HepG2 (cell line): ENCODE measurements at regions not wholly inside any gene's neighbourhood (a gene's known extent, or its start where the extent isn't known, plus 50 kb on each side); places are given as distances from the start of the nearest gene placed in this dataset.

Experiments
- DNMT1 ChIP-seq: sonication (generic); formaldehyde crosslinking; IDR thresholded peaks from 2 replicates; pipeline ENCODE4 v1.5.1; 2020; ENCODE audit warnings: mild to moderate bottlenecking, missing genetic modification reagents
- HDAC2 ChIP-seq: sonication (generic); formaldehyde crosslinking; IDR thresholded peaks from 2 replicates; pipeline ENCODE4 v1.4.0; 2020; ENCODE audit warnings: missing genetic modification reagents
- RFXANK ChIP-seq: IDR thresholded peaks from 2 replicates; pipeline ENCODE4 v1.6.1; 2016
- SP5 ChIP-seq: IDR thresholded peaks from 2 replicates; pipeline ENCODE4 v1.6.1; 2016; ENCODE audit warnings: low read depth, borderline replicate concordance
- TF ChIP-seq, protein P1 (sequence below): IDR thresholded peaks from 2 replicates; pipeline ENCODE4 v1.6.1; 2016
- TF ChIP-seq, protein P2 (sequence below): sonication (generic); formaldehyde crosslinking; IDR thresholded peaks from 2 replicates; pipeline ENCODE4 v1.4.0; 2020; ENCODE audit warnings: mild to moderate bottlenecking, missing genetic modification reagents
- TF ChIP-seq, protein P3 (sequence below): sonication (generic); formaldehyde crosslinking; IDR thresholded peaks from 2 replicates; pipeline ENCODE4 v1.5.0; 2020; ENCODE audit warnings: mild to moderate bottlenecking, missing genetic modification reagents, moderate library complexity

- TF ChIP-seq SP5 (CRISPR knock-in tag) (no peak), RFXANK (no peak), HDAC2 (CRISPR knock-in tag) (no peak), DNMT1 (CRISPR knock-in tag) (no peak)
- TF ChIP-seq, protein P1, sequence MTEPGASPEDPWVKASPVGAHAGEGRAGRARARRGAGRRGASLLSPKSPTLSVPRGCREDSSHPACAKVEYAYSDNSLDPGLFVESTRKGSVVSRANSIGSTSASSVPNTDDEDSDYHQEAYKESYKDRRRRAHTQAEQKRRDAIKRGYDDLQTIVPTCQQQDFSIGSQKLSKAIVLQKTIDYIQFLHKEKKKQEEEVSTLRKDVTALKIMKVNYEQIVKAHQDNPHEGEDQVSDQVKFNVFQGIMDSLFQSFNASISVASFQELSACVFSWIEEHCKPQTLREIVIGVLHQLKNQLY (CRISPR knock-in tag) = no peak
- TF ChIP-seq, protein P2, sequence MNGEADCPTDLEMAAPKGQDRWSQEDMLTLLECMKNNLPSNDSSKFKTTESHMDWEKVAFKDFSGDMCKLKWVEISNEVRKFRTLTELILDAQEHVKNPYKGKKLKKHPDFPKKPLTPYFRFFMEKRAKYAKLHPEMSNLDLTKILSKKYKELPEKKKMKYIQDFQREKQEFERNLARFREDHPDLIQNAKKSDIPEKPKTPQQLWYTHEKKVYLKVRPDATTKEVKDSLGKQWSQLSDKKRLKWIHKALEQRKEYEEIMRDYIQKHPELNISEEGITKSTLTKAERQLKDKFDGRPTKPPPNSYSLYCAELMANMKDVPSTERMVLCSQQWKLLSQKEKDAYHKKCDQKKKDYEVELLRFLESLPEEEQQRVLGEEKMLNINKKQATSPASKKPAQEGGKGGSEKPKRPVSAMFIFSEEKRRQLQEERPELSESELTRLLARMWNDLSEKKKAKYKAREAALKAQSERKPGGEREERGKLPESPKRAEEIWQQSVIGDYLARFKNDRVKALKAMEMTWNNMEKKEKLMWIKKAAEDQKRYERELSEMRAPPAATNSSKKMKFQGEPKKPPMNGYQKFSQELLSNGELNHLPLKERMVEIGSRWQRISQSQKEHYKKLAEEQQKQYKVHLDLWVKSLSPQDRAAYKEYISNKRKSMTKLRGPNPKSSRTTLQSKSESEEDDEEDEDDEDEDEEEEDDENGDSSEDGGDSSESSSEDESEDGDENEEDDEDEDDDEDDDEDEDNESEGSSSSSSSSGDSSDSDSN = no peak
- TF ChIP-seq, protein P3, sequence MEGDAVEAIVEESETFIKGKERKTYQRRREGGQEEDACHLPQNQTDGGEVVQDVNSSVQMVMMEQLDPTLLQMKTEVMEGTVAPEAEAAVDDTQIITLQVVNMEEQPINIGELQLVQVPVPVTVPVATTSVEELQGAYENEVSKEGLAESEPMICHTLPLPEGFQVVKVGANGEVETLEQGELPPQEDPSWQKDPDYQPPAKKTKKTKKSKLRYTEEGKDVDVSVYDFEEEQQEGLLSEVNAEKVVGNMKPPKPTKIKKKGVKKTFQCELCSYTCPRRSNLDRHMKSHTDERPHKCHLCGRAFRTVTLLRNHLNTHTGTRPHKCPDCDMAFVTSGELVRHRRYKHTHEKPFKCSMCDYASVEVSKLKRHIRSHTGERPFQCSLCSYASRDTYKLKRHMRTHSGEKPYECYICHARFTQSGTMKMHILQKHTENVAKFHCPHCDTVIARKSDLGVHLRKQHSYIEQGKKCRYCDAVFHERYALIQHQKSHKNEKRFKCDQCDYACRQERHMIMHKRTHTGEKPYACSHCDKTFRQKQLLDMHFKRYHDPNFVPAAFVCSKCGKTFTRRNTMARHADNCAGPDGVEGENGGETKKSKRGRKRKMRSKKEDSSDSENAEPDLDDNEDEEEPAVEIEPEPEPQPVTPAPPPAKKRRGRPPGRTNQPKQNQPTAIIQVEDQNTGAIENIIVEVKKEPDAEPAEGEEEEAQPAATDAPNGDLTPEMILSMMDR = no peak
Observed at GRCh38 chr5:2129568-2130272, 247.0 kb upstream of the IRX4 start.
